ENCODE measurements at regions not wholly inside any gene's neighbourhood (a gene's known extent, or its start where the extent isn't known, plus 50 kb on each side); places are given as distances from the start of the nearest gene placed in this dataset.

DNA sequence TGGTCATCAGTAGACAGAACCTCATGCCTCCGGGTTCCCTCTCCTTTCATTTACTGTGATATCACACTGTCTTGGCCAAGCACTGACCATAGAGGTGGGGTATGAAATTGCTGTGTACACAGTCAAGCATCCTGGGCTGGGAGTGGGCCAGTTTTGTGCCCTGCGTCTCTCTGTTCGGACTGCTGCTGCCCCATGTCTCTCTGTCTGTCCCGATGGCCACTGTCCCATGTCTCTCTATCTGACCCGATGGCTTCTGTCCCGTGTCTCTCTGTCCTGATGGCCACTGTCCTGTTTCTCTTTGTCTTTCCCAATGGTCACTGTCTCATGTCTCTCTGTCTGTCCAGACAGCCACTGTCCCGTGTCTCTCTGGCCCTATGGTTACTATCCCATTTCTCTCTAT is 164.9 kb downstream of the ARL4C start:
- Histone ChIP-seq H3K27me3 (replicated peaks; ENCODE audit: insufficient read depth, low read depth, low read length, poor library complexity) (peaks cover 4% of the 10 kb centered on the region), H3K4me3 (ENCODE audit: low read depth, low read length, poor library complexity, severe bottlenecking) (no peak overlapping the region), H3K4me1 (ENCODE audit: insufficient read depth, low read length, poor library complexity, severe bottlenecking) (no peaks in the 10 kb centered on the region), H3K27ac (ENCODE audit: low read depth, low read length, poor library complexity, severe bottlenecking) (no peak overlapping the region), H3K9me3 (ENCODE audit: low read depth, low read length, poor library complexity, severe bottlenecking) (no peaks in the 10 kb centered on the region), H3K36me3 (ENCODE audit: insufficient read depth, low read length, poor library complexity, severe bottlenecking) (no peaks in the 10 kb centered on the region)
- POLR2A ChIA-PET (ENCODE audit: low non-redundant PET): no interaction called here
- intact Hi-C loops (cut with micrococcal nuclease; ENCODE audit: unreplicated experiment): no loop called here
- DNase-seq (ENCODE audit: low spot score): no peak
- TF ChIP-seq EZH2 (IDR thresholded peaks at IDR 0.05; ENCODE audit: borderline replicate concordance, low read depth, low read length, poor library complexity, severe bottlenecking): no peak
- TF ChIP-seq, protein P1, sequence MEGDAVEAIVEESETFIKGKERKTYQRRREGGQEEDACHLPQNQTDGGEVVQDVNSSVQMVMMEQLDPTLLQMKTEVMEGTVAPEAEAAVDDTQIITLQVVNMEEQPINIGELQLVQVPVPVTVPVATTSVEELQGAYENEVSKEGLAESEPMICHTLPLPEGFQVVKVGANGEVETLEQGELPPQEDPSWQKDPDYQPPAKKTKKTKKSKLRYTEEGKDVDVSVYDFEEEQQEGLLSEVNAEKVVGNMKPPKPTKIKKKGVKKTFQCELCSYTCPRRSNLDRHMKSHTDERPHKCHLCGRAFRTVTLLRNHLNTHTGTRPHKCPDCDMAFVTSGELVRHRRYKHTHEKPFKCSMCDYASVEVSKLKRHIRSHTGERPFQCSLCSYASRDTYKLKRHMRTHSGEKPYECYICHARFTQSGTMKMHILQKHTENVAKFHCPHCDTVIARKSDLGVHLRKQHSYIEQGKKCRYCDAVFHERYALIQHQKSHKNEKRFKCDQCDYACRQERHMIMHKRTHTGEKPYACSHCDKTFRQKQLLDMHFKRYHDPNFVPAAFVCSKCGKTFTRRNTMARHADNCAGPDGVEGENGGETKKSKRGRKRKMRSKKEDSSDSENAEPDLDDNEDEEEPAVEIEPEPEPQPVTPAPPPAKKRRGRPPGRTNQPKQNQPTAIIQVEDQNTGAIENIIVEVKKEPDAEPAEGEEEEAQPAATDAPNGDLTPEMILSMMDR (conservative IDR thresholded peaks at IDR 0.05; ENCODE audit: low read depth, low read length): no peak
- CTCF ChIA-PET: no interaction called here
- no TSS peak for BruUV-seq (replicated peaks)

- H3K4me3 ChIP-seq (ENCODE audit: low read depth, low read length, poor library complexity, severe bottlenecking): no peak overlapping the region
- CTCF ChIA-PET: no interaction called here
- POLR2A ChIA-PET (ENCODE audit: low non-redundant PET): no interaction called here
- no peaks in the 10 kb centered on the region for H3K9me3 ChIP-seq (ENCODE audit: low read depth, low read length, poor library complexity, severe bottlenecking)
- TF ChIP-seq EZH2 (IDR thresholded peaks at IDR 0.05; ENCODE audit: borderline replicate concordance, low read depth, low read length, poor library complexity, severe bottlenecking): no peak
- TF ChIP-seq, protein P1 (conservative IDR thresholded peaks at IDR 0.05; ENCODE audit: low read depth, low read length): no peak
- H3K36me3 ChIP-seq (ENCODE audit: insufficient read depth, low read length, poor library complexity, severe bottlenecking): no peaks in the 10 kb centered on the region
- no peak overlapping the region for H3K27ac ChIP-seq (ENCODE audit: low read depth, low read length, poor library complexity, severe bottlenecking)
- DNase-seq (ENCODE audit: low spot score): no peak
- H3K27me3 ChIP-seq (replicated peaks; ENCODE audit: insufficient read depth, low read depth, low read length, poor library complexity): peaks cover 6% of the 10 kb centered on the region
- H3K4me1 ChIP-seq (ENCODE audit: insufficient read depth, low read length, poor library complexity, severe bottlenecking): no peaks in the 10 kb centered on the region
- intact Hi-C loops (cut with micrococcal nuclease; ENCODE audit: unreplicated experiment): no loop called here
- BruUV-seq (replicated peaks): no TSS peak
Measured at GRCh38 chr2:234331566-234331965, 165.3 kb downstream of the ARL4C start.

DNA sequence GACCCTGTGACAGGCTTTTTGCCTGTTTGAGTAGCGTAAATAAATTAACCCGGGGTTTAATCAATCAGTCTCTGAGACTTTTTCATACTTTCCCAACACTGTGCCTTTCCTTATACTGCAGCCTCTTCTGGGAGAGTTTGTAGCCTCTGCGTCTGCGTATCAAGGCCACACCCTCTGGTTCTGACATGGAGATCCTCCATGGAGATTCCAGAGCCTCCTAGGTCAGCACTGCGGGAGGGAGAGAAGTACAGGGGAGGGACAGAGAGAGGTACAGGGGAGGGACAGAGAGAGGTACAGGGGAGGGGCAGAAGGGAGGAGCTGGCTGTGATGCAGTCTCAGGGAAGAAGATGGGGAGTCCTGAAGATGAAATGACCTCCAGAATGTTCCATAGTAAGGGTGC is 166.0 kb downstream of the ARL4C start:
- TF ChIP-seq, protein P1 (conservative IDR thresholded peaks at IDR 0.05; ENCODE audit: low read depth, low read length): no peak
- no peak for TF ChIP-seq EZH2 (IDR thresholded peaks at IDR 0.05; ENCODE audit: borderline replicate concordance, low read depth, low read length, poor library complexity, severe bottlenecking)
- H3K4me1 ChIP-seq (ENCODE audit: insufficient read depth, low read length, poor library complexity, severe bottlenecking): no peaks in the 10 kb centered on the region
- POLR2A ChIA-PET (ENCODE audit: low non-redundant PET): interaction anchor here (0.6 kb wide), 1 partner anchor 11 kb away, joined by 4 read pairs; no protein-coding TSS in a partner anchor
- intact Hi-C loops (cut with micrococcal nuclease; ENCODE audit: unreplicated experiment): no loop called here
- H3K36me3 ChIP-seq (ENCODE audit: insufficient read depth, low read length, poor library complexity, severe bottlenecking): no peaks in the 10 kb centered on the region
- CTCF ChIA-PET: no interaction called here
- H3K27ac ChIP-seq (ENCODE audit: low read depth, low read length, poor library complexity, severe bottlenecking): no peak overlapping the region
- no TSS peak for BruUV-seq (replicated peaks)
- peaks cover 10% of the 10 kb centered on the region for H3K27me3 ChIP-seq (replicated peaks; ENCODE audit: insufficient read depth, low read depth, low read length, poor library complexity)
- DNase-seq (ENCODE audit: low spot score): no peak
- no peak overlapping the region for H3K4me3 ChIP-seq (ENCODE audit: low read depth, low read length, poor library complexity, severe bottlenecking)
- no peaks in the 10 kb centered on the region for H3K9me3 ChIP-seq (ENCODE audit: low read depth, low read length, poor library complexity, severe bottlenecking)
